Activated B cell treated with CpG ODN at 0.5 μM for 24 hours (primary cell): ENCODE measurements at regions not wholly inside any gene's neighbourhood (a gene's known extent, or its start where the extent isn't known, plus 50 kb on each side); places are given as distances from the start of the nearest gene placed in this dataset.

Experiments
- ATAC-seq: fragments of 200-7000 bp; cut with Tn5 transposase; one replicate; pipeline ENCODE4 v1.10.0; 2021; ENCODE audit warnings: low read depth, mild to moderate bottlenecking, moderate library complexity
- CTCF ChIA-PET: fragments of 350-600 bp; sonication (Branson Sonifier 250); formaldehyde crosslinking; loops from one replicate; lab custom pipeline; 2021; ENCODE audit warnings: antibody characterized with exemption; lab: Charles Lee
- POLR2A ChIA-PET: fragments of 350-600 bp; sonication (Branson Sonifier 250); formaldehyde crosslinking; loops from one replicate; lab custom pipeline; 2021; ENCODE audit warnings: antibody characterized with exemption; lab: Charles Lee
- DNase-seq: peaks from one replicate; pipeline ENCODE4 v3.0.0; 2022
- H3K27ac Mint-ChIP-seq: one replicate; pipeline ENCODE4 v1.8.0; 2020; ENCODE audit warnings: mixed read lengths
- H3K27me3 Mint-ChIP-seq: one replicate; pipeline ENCODE4 v1.8.0; 2021; ENCODE audit warnings: mixed read lengths
- H3K36me3 Mint-ChIP-seq: one replicate; pipeline ENCODE4 v1.8.0; 2021; ENCODE audit warnings: low read depth, mixed read lengths
- H3K4me1 Mint-ChIP-seq: one replicate; pipeline ENCODE4 v1.8.0; 2021; ENCODE audit warnings: mixed read lengths
- H3K4me3 Mint-ChIP-seq: one replicate; pipeline ENCODE4 v1.8.0; 2020; ENCODE audit warnings: mild to moderate bottlenecking, mixed read lengths
- H3K9me3 Mint-ChIP-seq: one replicate; pipeline ENCODE4 v1.8.0; 2020; ENCODE audit warnings: mixed read lengths
- CTCF ChIP-seq: fragments of 200-600 bp; IDR thresholded peaks from one replicate; pipeline ENCODE4 v1.8.0; 2022; ENCODE audit warnings: antibody characterized with exemption, mild to moderate bottlenecking
- intact Hi-C: fragments of 100-400 bp; cut with micrococcal nuclease; formaldehyde crosslinking; loops from one replicate; pipeline ENCODE4 v1.15.1; 2024

- H3K9me3 Mint-ChIP-seq: no peaks in the 10 kb centered on the region
- CTCF ChIA-PET: no interaction called here
- POLR2A ChIA-PET: interaction anchor here (1.2 to 1.9 kb wide), 2 partner anchors 152 to 361 kb away, joined by 5 read pairs; partner anchors contain the start of genes FGGY and JUN
- no peaks in the 10 kb centered on the region for H3K27me3 Mint-ChIP-seq
- no peak overlapping the region for H3K4me3 Mint-ChIP-seq
- TF ChIP-seq CTCF: no peak
- DNase-seq (no peak), ATAC-seq (no peak)
- no peaks in the 10 kb centered on the region for H3K36me3 Mint-ChIP-seq
- intact Hi-C loops: loop anchor here (5.0 kb wide), 3 partner anchors 123 to 403 kb away; no protein-coding TSS in a partner anchor
- peaks cover 29% of the 10 kb centered on the region for H3K4me1 Mint-ChIP-seq
- no peak overlapping the region for H3K27ac Mint-ChIP-seq
Observed at GRCh38 chr1:59144959-59145358, 151.9 kb upstream of the FGGY start.

DNA sequence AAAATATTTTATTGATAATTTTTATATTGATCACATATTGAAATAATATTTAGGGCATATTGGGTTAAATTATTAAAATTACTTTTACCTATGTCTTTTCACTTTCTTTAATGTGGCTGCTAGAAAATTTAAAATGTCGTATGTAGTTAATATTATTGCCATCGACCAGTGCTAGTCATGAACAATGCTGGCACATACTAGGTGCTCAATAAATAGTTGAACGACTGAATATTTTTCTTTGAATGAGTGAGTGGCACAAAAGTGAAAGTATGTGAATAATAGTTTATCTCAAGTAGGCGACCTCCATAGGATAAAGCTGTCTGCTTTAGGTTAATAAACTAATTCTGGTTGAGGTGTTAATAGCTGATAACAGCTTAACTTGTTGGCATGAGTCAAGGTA is 150.8 kb upstream of the FGGY start:
- intact Hi-C loops: loop anchor here (1.0 to 5.0 kb wide), 4 partner anchors 124 to 553 kb away; no protein-coding TSS in a partner anchor
- Mint-ChIP-seq H3K4me3 (peak overlapping the region; percentile 85), H3K27me3 (no peaks in the 10 kb centered on the region), H3K36me3 (no peaks in the 10 kb centered on the region), H3K4me1 (peaks cover 39% of the 10 kb centered on the region), H3K9me3 (no peaks in the 10 kb centered on the region), H3K27ac (peak overlapping the region; percentile 82)
- ATAC-seq (no peak), DNase-seq (no peak)
- TF ChIP-seq CTCF: no peak
- ChIA-PET CTCF (no interaction called here), POLR2A (interaction anchor here (0.6 to 1.9 kb wide), 5 partner anchors 23 to 362 kb away, joined by 3 to 8 read pairs (median 5); partner anchors contain the start of gene JUN)

DNA sequence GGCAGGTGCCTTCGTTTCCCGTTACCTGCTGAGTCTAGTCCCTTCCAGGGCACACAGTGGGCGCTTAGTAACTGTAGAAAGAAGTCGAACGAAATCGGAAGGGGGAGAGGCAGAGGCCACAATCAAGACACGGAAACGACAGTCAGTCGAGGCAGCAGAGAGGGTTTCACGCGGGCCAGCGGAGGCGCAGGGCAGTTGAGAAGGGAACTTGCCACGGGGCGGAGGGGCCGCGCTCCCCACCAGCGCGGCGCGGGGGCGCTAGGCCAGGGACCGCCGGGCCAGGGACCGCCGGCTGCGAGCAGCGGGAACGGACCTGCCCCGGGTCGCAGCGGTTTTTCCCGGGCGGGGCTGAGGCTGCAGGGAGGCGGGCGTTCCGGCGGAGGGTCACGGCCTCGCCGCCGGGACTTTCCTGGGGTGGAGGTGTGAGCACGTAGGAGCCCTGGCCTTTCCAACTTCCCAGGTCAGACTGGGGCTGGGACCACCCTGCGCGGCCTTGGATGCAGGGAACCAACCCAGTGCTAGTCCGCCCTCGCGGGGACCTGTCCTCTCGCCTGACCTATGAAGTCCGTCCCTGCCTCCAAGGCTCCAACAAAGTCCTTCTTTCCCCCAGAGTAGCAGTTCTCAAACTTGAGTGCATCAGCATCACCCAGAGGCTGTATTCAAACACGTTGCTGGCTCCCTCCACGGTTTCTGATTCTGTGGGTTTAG is 150.1 kb upstream of the FGGY start:
- Mint-ChIP-seq H3K4me1 (peaks cover 46% of the 10 kb centered on the region), H3K4me3 (peak overlapping the region; percentile 85), H3K9me3 (no peaks in the 10 kb centered on the region), H3K36me3 (no peaks in the 10 kb centered on the region), H3K27ac (peak overlapping the region; percentile 82), H3K27me3 (no peaks in the 10 kb centered on the region)
- DNase-seq (peak; percentile 64), ATAC-seq (peak; percentile 84)
- CTCF ChIA-PET: no interaction called here
- TF ChIP-seq CTCF: no peak
- POLR2A ChIA-PET: interaction anchor here (0.6 to 0.7 kb wide), 2 partner anchors 122 to 178 kb away, joined by 3 to 5 read pairs; no protein-coding TSS in a partner anchor
- intact Hi-C loops: loop anchor here (1.0 to 5.0 kb wide), 7 partner anchors 119 to 552 kb away; no protein-coding TSS in a partner anchor

DNA sequence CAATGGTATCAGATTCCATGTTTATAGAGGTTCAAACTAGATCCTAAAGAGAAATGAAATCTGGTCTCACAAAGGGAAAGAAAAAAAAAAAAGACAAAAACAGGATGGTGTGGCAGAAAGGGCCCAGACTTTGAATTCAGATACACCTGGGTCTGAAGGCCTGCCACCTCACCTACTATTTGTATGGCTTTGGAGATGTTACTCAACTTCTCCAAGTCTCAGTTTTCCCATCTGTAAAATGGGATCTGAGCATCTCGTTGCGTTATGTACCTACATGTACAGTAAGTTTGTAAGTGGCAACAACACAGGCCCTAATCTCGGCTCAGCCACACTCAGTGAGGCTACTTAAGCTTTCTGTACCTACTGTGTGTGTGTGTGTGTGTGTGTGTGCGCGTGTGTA is 147.5 kb upstream of the FGGY start:
- TF ChIP-seq CTCF: no peak
- no peak for ATAC-seq
- H3K27me3 Mint-ChIP-seq: no peaks in the 10 kb centered on the region
- H3K4me3 Mint-ChIP-seq: no peak overlapping the region
- no peaks in the 10 kb centered on the region for H3K36me3 Mint-ChIP-seq
- ChIA-PET POLR2A (interaction anchor here (2.2 kb wide), 1 partner anchor 147 kb away, joined by 7 read pairs; the partner anchor contains the start of gene FGGY), CTCF (no interaction called here)
- H3K9me3 Mint-ChIP-seq: no peaks in the 10 kb centered on the region
- H3K4me1 Mint-ChIP-seq: peaks cover 35% of the 10 kb centered on the region
- intact Hi-C loops: loop anchor here (5.0 kb wide), 3 partner anchors 127 to 407 kb away; no protein-coding TSS in a partner anchor
- H3K27ac Mint-ChIP-seq: no peak overlapping the region
- DNase-seq: no peak
